ENCODE measurements at regions not wholly inside any gene's neighbourhood (a gene's known extent, or its start where the extent isn't known, plus 50 kb on each side); places are given as distances from the start of the nearest gene placed in this dataset.
A peak's percentile ranks its signal among the peaks of the same experiment; 100 is the strongest.

DNA sequence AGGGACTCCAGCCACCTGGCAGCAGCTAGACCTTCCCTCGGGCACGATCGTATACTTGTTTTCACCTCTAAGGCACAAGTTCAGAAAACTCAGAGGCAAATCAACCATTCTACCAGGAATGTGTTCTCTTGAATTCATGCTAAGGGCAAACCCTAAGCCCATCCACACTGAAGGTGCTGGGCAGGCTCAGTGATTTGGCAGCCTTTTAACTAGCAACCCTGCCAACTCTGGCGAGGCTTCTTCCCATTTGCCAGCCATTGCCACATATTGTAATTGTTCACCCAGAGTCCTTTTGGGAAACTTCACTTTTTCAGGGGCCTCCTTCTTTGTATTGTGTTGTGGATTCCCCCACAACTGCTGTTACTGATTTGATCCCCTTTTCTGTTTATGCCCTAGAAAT, 298.6 kb upstream of the LDB2 start:
- H3K27me3 Mint-ChIP-seq (ENCODE audit: insufficient read depth, low read depth, poor library complexity): peaks cover 2% of the 10 kb centered on the region
- Histone ChIP-seq H4K20me1 (replicated peaks; ENCODE audit: insufficient read depth) (no peaks in the 10 kb centered on the region), H3K4me3 (no peak overlapping the region), H3F3A (replicated peaks; ENCODE audit: low read depth) (no peaks in the 10 kb centered on the region), H3K27me3 (ENCODE audit: insufficient read depth) (no peaks in the 10 kb centered on the region), H3K79me2 (replicated peaks; ENCODE audit: insufficient read depth) (no peaks in the 10 kb centered on the region), H3K27ac (ENCODE audit: low read depth) (no peak overlapping the region), H3K36me3 (ENCODE audit: insufficient read depth) (no peaks in the 10 kb centered on the region), H2AFZ (peak overlapping the region; percentile 80; the same call in 1 of the 2 replicates), H3K9me2 (ENCODE audit: insufficient read depth) (0 out of 2 replicates have a peak, but pooled peaks cover 2% of the 10 kb centered on the region), H3K4me1 (ENCODE audit: insufficient read depth) (no peaks in the 10 kb centered on the region; the same call in 1 of the 2 replicates), H3K4me2 (no peak overlapping the region)
- no peak overlapping the region for H3K4me3 Mint-ChIP-seq
- TF ChIP-seq, protein P1, sequence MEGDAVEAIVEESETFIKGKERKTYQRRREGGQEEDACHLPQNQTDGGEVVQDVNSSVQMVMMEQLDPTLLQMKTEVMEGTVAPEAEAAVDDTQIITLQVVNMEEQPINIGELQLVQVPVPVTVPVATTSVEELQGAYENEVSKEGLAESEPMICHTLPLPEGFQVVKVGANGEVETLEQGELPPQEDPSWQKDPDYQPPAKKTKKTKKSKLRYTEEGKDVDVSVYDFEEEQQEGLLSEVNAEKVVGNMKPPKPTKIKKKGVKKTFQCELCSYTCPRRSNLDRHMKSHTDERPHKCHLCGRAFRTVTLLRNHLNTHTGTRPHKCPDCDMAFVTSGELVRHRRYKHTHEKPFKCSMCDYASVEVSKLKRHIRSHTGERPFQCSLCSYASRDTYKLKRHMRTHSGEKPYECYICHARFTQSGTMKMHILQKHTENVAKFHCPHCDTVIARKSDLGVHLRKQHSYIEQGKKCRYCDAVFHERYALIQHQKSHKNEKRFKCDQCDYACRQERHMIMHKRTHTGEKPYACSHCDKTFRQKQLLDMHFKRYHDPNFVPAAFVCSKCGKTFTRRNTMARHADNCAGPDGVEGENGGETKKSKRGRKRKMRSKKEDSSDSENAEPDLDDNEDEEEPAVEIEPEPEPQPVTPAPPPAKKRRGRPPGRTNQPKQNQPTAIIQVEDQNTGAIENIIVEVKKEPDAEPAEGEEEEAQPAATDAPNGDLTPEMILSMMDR (conservative IDR thresholded peaks at IDR 0.05; ENCODE audit: low read depth in 2 of 2): no peak
- TF ChIP-seq JUNB (IDR thresholded peaks at IDR 0.05; ENCODE audit: unreplicated experiment) (no peak), EZH2phosphoT487 (IDR thresholded peaks at IDR 0.05; ENCODE audit: unreplicated experiment) (no peak), CREB1 (CRISPR knock-in tag; IDR thresholded peaks at IDR 0.05; ENCODE audit: low read depth) (no peak), ZNF331 (CRISPR knock-in tag; IDR thresholded peaks at IDR 0.05; ENCODE audit: low read depth) (no peak), NANOG (IDR thresholded peaks at IDR 0.05; ENCODE audit: borderline replicate concordance) (no peak), STAT1 (IDR thresholded peaks at IDR 0.05; ENCODE audit: unreplicated experiment) (no peak), EZH2 (IDR thresholded peaks at IDR 0.05; ENCODE audit: low read depth, unreplicated experiment) (no peak)
- TF ChIP-seq, protein P2, sequence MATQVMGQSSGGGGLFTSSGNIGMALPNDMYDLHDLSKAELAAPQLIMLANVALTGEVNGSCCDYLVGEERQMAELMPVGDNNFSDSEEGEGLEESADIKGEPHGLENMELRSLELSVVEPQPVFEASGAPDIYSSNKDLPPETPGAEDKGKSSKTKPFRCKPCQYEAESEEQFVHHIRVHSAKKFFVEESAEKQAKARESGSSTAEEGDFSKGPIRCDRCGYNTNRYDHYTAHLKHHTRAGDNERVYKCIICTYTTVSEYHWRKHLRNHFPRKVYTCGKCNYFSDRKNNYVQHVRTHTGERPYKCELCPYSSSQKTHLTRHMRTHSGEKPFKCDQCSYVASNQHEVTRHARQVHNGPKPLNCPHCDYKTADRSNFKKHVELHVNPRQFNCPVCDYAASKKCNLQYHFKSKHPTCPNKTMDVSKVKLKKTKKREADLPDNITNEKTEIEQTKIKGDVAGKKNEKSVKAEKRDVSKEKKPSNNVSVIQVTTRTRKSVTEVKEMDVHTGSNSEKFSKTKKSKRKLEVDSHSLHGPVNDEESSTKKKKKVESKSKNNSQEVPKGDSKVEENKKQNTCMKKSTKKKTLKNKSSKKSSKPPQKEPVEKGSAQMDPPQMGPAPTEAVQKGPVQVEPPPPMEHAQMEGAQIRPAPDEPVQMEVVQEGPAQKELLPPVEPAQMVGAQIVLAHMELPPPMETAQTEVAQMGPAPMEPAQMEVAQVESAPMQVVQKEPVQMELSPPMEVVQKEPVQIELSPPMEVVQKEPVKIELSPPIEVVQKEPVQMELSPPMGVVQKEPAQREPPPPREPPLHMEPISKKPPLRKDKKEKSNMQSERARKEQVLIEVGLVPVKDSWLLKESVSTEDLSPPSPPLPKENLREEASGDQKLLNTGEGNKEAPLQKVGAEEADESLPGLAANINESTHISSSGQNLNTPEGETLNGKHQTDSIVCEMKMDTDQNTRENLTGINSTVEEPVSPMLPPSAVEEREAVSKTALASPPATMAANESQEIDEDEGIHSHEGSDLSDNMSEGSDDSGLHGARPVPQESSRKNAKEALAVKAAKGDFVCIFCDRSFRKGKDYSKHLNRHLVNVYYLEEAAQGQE (IDR thresholded peaks at IDR 0.05; ENCODE audit: unreplicated experiment): no peak
- TF ChIP-seq, protein P3, sequence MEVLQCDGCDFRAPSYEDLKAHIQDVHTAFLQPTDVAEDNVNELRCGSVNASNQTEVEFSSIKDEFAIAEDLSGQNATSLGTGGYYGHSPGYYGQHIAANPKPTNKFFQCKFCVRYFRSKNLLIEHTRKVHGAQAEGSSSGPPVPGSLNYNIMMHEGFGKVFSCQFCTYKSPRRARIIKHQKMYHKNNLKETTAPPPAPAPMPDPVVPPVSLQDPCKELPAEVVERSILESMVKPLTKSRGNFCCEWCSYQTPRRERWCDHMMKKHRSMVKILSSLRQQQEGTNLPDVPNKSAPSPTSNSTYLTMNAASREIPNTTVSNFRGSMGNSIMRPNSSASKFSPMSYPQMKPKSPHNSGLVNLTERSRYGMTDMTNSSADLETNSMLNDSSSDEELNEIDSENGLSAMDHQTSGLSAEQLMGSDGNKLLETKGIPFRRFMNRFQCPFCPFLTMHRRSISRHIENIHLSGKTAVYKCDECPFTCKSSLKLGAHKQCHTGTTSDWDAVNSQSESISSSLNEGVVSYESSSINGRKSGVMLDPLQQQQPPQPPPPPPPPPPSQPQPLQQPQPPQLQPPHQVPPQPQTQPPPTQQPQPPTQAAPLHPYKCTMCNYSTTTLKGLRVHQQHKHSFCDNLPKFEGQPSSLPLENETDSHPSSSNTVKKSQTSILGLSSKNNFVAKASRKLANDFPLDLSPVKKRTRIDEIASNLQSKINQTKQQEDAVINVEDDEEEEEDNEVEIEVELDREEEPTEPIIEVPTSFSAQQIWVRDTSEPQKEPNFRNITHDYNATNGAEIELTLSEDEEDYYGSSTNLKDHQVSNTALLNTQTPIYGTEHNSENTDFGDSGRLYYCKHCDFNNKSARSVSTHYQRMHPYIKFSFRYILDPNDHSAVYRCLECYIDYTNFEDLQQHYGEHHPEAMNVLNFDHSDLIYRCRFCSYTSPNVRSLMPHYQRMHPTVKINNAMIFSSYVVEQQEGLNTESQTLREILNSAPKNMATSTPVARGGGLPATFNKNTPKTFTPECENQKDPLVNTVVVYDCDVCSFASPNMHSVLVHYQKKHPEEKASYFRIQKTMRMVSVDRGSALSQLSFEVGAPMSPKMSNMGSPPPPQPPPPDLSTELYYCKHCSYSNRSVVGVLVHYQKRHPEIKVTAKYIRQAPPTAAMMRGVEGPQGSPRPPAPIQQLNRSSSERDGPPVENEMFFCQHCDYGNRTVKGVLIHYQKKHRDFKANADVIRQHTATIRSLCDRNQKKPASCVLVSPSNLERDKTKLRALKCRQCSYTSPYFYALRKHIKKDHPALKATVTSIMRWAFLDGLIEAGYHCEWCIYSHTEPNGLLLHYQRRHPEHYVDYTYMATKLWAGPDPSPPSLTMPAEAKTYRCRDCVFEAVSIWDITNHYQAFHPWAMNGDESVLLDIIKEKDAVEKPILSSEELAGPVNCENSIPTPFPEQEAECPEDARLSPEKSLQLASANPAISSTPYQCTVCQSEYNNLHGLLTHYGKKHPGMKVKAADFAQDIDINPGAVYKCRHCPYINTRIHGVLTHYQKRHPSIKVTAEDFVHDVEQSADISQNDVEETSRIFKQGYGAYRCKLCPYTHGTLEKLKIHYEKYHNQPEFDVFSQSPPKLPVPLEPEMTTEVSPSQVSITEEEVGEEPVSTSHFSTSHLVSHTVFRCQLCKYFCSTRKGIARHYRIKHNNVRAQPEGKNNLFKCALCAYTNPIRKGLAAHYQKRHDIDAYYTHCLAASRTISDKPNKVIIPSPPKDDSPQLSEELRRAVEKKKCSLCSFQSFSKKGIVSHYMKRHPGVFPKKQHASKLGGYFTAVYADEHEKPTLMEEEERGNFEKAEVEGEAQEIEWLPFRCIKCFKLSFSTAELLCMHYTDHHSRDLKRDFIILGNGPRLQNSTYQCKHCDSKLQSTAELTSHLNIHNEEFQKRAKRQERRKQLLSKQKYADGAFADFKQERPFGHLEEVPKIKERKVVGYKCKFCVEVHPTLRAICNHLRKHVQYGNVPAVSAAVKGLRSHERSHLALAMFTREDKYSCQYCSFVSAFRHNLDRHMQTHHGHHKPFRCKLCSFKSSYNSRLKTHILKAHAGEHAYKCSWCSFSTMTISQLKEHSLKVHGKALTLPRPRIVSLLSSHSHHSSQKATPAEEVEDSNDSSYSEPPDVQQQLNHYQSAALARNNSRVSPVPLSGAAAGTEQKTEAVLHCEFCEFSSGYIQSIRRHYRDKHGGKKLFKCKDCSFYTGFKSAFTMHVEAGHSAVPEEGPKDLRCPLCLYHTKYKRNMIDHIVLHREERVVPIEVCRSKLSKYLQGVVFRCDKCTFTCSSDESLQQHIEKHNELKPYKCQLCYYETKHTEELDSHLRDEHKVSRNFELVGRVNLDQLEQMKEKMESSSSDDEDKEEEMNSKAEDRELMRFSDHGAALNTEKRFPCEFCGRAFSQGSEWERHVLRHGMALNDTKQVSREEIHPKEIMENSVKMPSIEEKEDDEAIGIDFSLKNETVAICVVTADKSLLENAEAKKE (CRISPR knock-in tag; IDR thresholded peaks at IDR 0.05): no peak
- TF ChIP-seq, protein P4, sequence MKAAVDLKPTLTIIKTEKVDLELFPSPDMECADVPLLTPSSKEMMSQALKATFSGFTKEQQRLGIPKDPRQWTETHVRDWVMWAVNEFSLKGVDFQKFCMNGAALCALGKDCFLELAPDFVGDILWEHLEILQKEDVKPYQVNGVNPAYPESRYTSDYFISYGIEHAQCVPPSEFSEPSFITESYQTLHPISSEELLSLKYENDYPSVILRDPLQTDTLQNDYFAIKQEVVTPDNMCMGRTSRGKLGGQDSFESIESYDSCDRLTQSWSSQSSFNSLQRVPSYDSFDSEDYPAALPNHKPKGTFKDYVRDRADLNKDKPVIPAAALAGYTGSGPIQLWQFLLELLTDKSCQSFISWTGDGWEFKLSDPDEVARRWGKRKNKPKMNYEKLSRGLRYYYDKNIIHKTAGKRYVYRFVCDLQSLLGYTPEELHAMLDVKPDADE (IDR thresholded peaks at IDR 0.05): no peak
- ATAC-seq (no peak), DNase-seq (ENCODE audit: low spot score) (no peak)
- no peaks in the 10 kb centered on the region for H3K36me3 Mint-ChIP-seq (ENCODE audit: low read depth)
- H3K27ac Mint-ChIP-seq: no peak overlapping the region
- H3K9me3 Mint-ChIP-seq: peaks cover 12% of the 10 kb centered on the region
- no peaks in the 10 kb centered on the region for H3K4me1 Mint-ChIP-seq

Data from GM23338 (cell line).